HL-60 (cell line): ENCODE measurements at regions not wholly inside any gene's neighbourhood (a gene's known extent, or its start where the extent isn't known, plus 50 kb on each side); places are given as distances from the start of the nearest gene placed in this dataset.

Source experiments
- CTCF ChIP-seq: IDR thresholded peaks from one replicate; pipeline ENCODE4 v1.5.1; 2011; ENCODE audit warnings: low read length, control low read depth, inconsistent platforms; ENCODE audit not compliant: insufficient read depth
- POLR2AphosphoS5 ChIP-seq: IDR thresholded peaks from 2 replicates; pipeline ENCODE4 v1.6.1; 2012; ENCODE audit warnings: low read depth

GRCh38 chr20:24317224-24317623 lies 152.2 kb upstream of the SYNDIG1 start:
- TF ChIP-seq CTCF (no peak), POLR2AphosphoS5 (no peak)
